HepG2 (cell line): ENCODE measurements at regions not wholly inside any gene's neighbourhood (a gene's known extent, or its start where the extent isn't known, plus 50 kb on each side); places are given as distances from the start of the nearest gene placed in this dataset.
"Not testable (repeated sequence)": the region's sequence is repeated elsewhere in the genome, so short reads cannot be mapped to it uniquely, and the experiment has no call there.

Experiments used
- ATAC-seq: fragments of 200-7000 bp; cut with Tn5 transposase; 3 replicates; pipeline ENCODE4 v1.9.1; 2020; ENCODE audit warnings: mild to moderate bottlenecking, moderate library complexity
- BruUV-seq: library from RNA; stranded (reverse); fragments of 400-500 nt; replicated peaks from 2 replicates; lab custom pipeline; 2021; lab: Mats Ljungman, UMichigan
- CTCF ChIA-PET: fragments of 300-600 bp; formaldehyde crosslinking; extraction: SDS; loops from one replicate; lab custom pipeline; 2021; ENCODE audit warnings: low total read pairs, inconsistent platforms, low intra/inter-chr PET ratio; lab: Yijun Ruan, JAX
- POLR2A ChIA-PET: fragments of 350-600 bp; sonication (Branson Sonifier 250); formaldehyde crosslinking; loops from one replicate; lab custom pipeline; 2020; ENCODE audit warnings: antibody characterized with exemption, inconsistent platforms; lab: Yijun Ruan, JAX
- DNase-seq: peaks from one replicate; pipeline ENCODE4 v3.0.0-alpha.2; 2015; ENCODE audit warnings: low spot score
- FAIRE-seq: peaks from 3 replicates; lab custom pipeline; 2011; peaks lifted over from hg19 to GRCh38; lab: Jason Lieb, UNC
- H2AFZ ChIP-seq: one replicate; pipeline ENCODE4 v1.6.1; 2011; ENCODE audit warnings: low read length, inconsistent platforms
- H3K27ac ChIP-seq: fragments of 300-600 bp; 3 replicates; pipeline ENCODE4 v1.8.0; 2011; ENCODE audit warnings: mixed run types, mild to moderate bottlenecking, mixed read lengths, low read length, inconsistent platforms; ENCODE audit not compliant: insufficient read depth; ENCODE audit errors: extremely low read length
- H3K27me3 ChIP-seq, 2 experiments: fragments of 200-600 bp in 1 of 2; 2 replicates in 1 of 2; 3 replicates in 1 of 2; pipeline versions ENCODE4 v1.6.0 to v1.8.0; 2011; ENCODE audit warnings: low read length in 2 of 2, mild to moderate bottlenecking in 2 of 2, moderate library complexity in 2 of 2, inconsistent platforms in 1 of 2; ENCODE audit not compliant: insufficient read depth in 2 of 2, control insufficient read depth in 1 of 2
- H3K36me3 ChIP-seq, 2 experiments: fragments of 200-600 bp in 1 of 2; replicated peaks in 1 of 2; 2 replicates in 1 of 2; 3 replicates in 1 of 2; pipeline versions ENCODE4 v1.5.1 to v1.8.0; 2011; ENCODE audit warnings: low read length in 2 of 2, inconsistent platforms in 1 of 2; ENCODE audit not compliant: insufficient read depth in 2 of 2, control insufficient read depth in 1 of 2
- H3K4me1 ChIP-seq: 2 replicates; pipeline ENCODE4 v1.5.1; 2012; ENCODE audit warnings: low read length, inconsistent platforms; ENCODE audit not compliant: insufficient read depth
- H3K4me2 ChIP-seq: 2 replicates; pipeline ENCODE4 v1.6.0; 2011; ENCODE audit warnings: low read depth, low read length, inconsistent platforms
- H3K4me3 ChIP-seq, 3 experiments: fragments of 200-600 bp in 1 of 3; sonication (generic), shearing (Covaris generic) in 1 of 3; replicated peaks in 1 of 3; 2 replicates each; pipeline ENCODE4 v1.5.1; 2011 to 2016; ENCODE audit warnings: low read length in 3 of 3, inconsistent platforms in 2 of 3, low read depth in 2 of 3, mild to moderate bottlenecking in 2 of 3, control low read depth in 1 of 3, mixed read lengths in 1 of 3; ENCODE audit not compliant: insufficient read depth in 1 of 3
- H3K79me2 ChIP-seq: one replicate; pipeline ENCODE4 v1.6.1; 2011; ENCODE audit warnings: low read length, inconsistent platforms; ENCODE audit not compliant: insufficient read depth
- H3K9ac ChIP-seq: 2 replicates; pipeline ENCODE4 v1.6.0; 2011; ENCODE audit warnings: mild to moderate bottlenecking, low read depth, low read length, inconsistent platforms; ENCODE audit not compliant: insufficient read depth
- H3K9me3 ChIP-seq: 2 replicates; pipeline ENCODE4 v1.5.1; 2012; ENCODE audit warnings: mild to moderate bottlenecking, low read length
- H4K20me1 ChIP-seq: 2 replicates; pipeline ENCODE4 v1.6.0; 2011; ENCODE audit warnings: inconsistent platforms, mild to moderate bottlenecking, low read length, moderate library complexity; ENCODE audit not compliant: insufficient read depth
- WGBS: methylation state at CpG from one replicate; pipeline ENCODE4 v1.1.6; 2017; ENCODE audit warnings: low lambda C conversion rate; 5-methylcytosine and 5-hydroxymethylcytosine counted together
- in situ Hi-C: cut with HindIII; loops from 2 replicates; pipeline ENCODE4 v1.10.0; 2017; ENCODE audit warnings: low pct_unique_long_range_greater_than_20kb; ENCODE audit not compliant: extremely low pct_ligation_motif_present
- intact Hi-C: fragments of 100-400 bp; cut with micrococcal nuclease; formaldehyde crosslinking; loops from one replicate; pipeline ENCODE4 v1.10.0; 2022; ENCODE audit not compliant: unreplicated experiment

DNA sequence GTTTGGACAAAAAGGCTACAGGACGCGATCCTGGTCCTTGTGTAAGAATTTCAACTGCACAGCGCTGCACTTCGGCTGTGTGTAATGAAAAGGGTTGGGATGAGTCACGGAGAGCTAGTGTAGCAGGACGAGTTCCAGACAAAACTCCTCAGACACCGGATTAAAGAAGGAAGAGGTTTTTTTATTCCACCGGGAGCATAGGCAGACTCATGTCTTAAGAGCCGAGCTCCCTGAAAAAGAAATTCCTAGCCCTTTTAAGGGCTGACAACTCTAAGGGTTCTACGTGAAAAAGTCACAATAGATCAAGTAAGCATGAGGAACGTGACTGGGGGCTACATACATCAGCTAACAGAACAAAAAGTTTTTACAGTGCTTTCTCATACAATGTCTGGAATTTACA, 54.8 kb upstream of the FAM90A1 start:
- H3K4me2 ChIP-seq, H3K27me3 ChIP-seq, H4K20me1 ChIP-seq, POLR2A ChIA-PET, ATAC-seq, CTCF ChIA-PET, H3K9me3 ChIP-seq, BruUV-seq, intact Hi-C loops, H3K4me1 ChIP-seq, FAIRE-seq, H3K27ac ChIP-seq, H3K9ac ChIP-seq, H3K36me3 ChIP-seq, in situ Hi-C loops, H3K79me2 ChIP-seq, H2AFZ ChIP-seq, H3K4me3 ChIP-seq, DNase-seq: not testable (repeated sequence)
- WGBS = 32% methylated on average over 11 of the region's 11 CpGs

DNA sequence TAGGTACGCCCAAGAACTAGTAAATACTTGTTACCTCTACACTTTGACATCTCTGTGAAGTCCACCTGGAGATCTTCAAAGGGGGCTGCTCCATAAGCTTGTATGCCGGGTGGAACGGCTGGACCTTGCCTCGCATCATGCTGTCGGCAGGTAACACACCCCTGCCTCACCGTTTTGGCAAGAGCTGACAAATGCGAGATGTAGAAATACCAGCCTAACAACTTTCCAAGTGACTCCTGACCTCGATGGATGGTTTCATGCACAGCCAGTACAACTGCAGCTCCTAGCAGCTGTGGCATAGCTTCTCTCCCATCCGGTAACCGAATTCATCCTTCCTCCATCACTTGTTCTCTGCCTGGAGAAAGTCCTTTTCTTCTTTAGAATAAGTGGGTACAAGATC, 58.3 kb upstream of the FAM90A1 start:
- FAIRE-seq, H3K9ac ChIP-seq, CTCF ChIA-PET: not testable (repeated sequence)

GRCh38 chr12:8291764-8292163, 64.3 kb upstream of the FAM90A1 start:
- H3K79me2 ChIP-seq, CTCF ChIA-PET, H3K9me3 ChIP-seq, ATAC-seq, H3K27ac ChIP-seq, H3K36me3 ChIP-seq, intact Hi-C loops, POLR2A ChIA-PET, BruUV-seq, H4K20me1 ChIP-seq, H3K4me2 ChIP-seq, H3K4me3 ChIP-seq, H3K9ac ChIP-seq, DNase-seq, FAIRE-seq, H2AFZ ChIP-seq, H3K27me3 ChIP-seq, in situ Hi-C loops: not testable (repeated sequence)
- peaks cover 12% of the 10 kb centered on the region for H3K4me1 ChIP-seq
- 68% methylated on average over 7 of the region's 11 CpGs for WGBS

More for the DNA sequence above, 58.3 kb upstream of the FAM90A1 start:
- BruUV-seq, H3K9me3 ChIP-seq, intact Hi-C loops, H4K20me1 ChIP-seq, POLR2A ChIA-PET, H3K27ac ChIP-seq, H3K27me3 ChIP-seq, H3K4me3 ChIP-seq, ATAC-seq, H2AFZ ChIP-seq, DNase-seq, H3K36me3 ChIP-seq, in situ Hi-C loops, H3K4me1 ChIP-seq, H3K4me2 ChIP-seq, H3K79me2 ChIP-seq: not testable (repeated sequence)
- WGBS = 48% methylated on average over 7 of the region's 10 CpGs
